HCEC 1CT (cell line): ENCODE measurements at regions not wholly inside any gene's neighbourhood (a gene's known extent, or its start where the extent isn't known, plus 50 kb on each side); places are given as distances from the start of the nearest gene placed in this dataset.
"Not testable (repeated sequence)": the region's sequence is repeated elsewhere in the genome, so short reads cannot be mapped to it uniquely, and the experiment has no call there.

Experiments used
- DNase-seq: peaks from one replicate; pipeline ENCODE4 v3.0.0-alpha.2; 2017

GRCh38 chr4:188680004-188680666 is 540.9 kb downstream of the TRIML1 start:
- no peak for DNase-seq

GRCh38 chr4:188680667-188681063 is 541.4 kb downstream of the TRIML1 start:
- no peak for DNase-seq

- DNase-seq, result no peak
Observed at GRCh38 chr4:188682321-188682720, 543.1 kb downstream of the TRIML1 start.

GRCh38 chr4:188683571-188683970 is 544.3 kb downstream of the TRIML1 start:
- DNase-seq, result no peak

- no peak for DNase-seq
Observed at GRCh38 chr4:188688956-188689355, 549.7 kb downstream of the TRIML1 start.

- peak; percentile 74 for DNase-seq
Observed at GRCh38 chr4:188691811-188692210, 552.6 kb downstream of the TRIML1 start.

GRCh38 chr4:188695261-188695660 is 556.0 kb downstream of the TRIML1 start:
- no peak for DNase-seq

- DNase-seq, result no peak
Observed at GRCh38 chr4:188697243-188697642, 558.0 kb downstream of the TRIML1 start.

GRCh38 chr4:188701952-188702351 is 562.7 kb downstream of the TRIML1 start:
- no peak for DNase-seq

GRCh38 chr4:188704288-188704687 is 565.0 kb downstream of the TRIML1 start:
- DNase-seq, result no peak

GRCh38 chr4:188707036-188707435 is 567.8 kb downstream of the TRIML1 start:
- DNase-seq, result no peak

- DNase-seq, result peak; percentile 49
Observed at GRCh38 chr4:188714501-188714900, 575.3 kb downstream of the TRIML1 start.

- peak; percentile 74 for DNase-seq
Observed at GRCh38 chr4:188714907-188715306, 575.7 kb downstream of the TRIML1 start.

GRCh38 chr4:188717661-188718060 is 578.4 kb downstream of the TRIML1 start:
- no peak for DNase-seq

- no peak for DNase-seq
Observed at GRCh38 chr4:188719794-188720193, 580.6 kb downstream of the TRIML1 start.

- peak; percentile 9 for DNase-seq
Observed at GRCh38 chr4:188722911-188723310, 583.7 kb downstream of the TRIML1 start.

- no peak for DNase-seq
Observed at GRCh38 chr4:188727746-188728145, 588.5 kb downstream of the TRIML1 start.

GRCh38 chr4:188728359-188728758 is 589.1 kb downstream of the TRIML1 start:
- no peak for DNase-seq

- DNase-seq, result no peak
Observed at GRCh38 chr4:188732131-188732530, 592.9 kb downstream of the TRIML1 start.

- no peak for DNase-seq
Observed at GRCh38 chr4:188735082-188735481, 595.8 kb downstream of the TRIML1 start.

- no peak for DNase-seq
Observed at GRCh38 chr4:188737251-188738002, 598.2 kb downstream of the TRIML1 start.

- DNase-seq, result not testable (repeated sequence)
Observed at GRCh38 chr4:188738290-188738689, 599.0 kb downstream of the TRIML1 start.

- not testable (repeated sequence) for DNase-seq
Observed at GRCh38 chr4:188740172-188740571, 600.9 kb downstream of the TRIML1 start.

- not testable (repeated sequence) for DNase-seq
Observed at GRCh38 chr4:188740791-188741190, 601.5 kb downstream of the TRIML1 start.
